Gastroesophageal sphincter (tissue), 3 donors: ENCODE measurements at regions not wholly inside any gene's neighbourhood (a gene's known extent, or its start where the extent isn't known, plus 50 kb on each side); places are given as distances from the start of the nearest gene placed in this dataset.

Experiments used
- EP300 ChIP-seq: sonication (generic); formaldehyde crosslinking; IDR thresholded peaks from one replicate; pipeline ENCODE4 v1.6.1; 2017; ENCODE audit warnings: antibody characterized with exemption, mild to moderate bottlenecking
- POLR2A ChIP-seq, 2 donors: fragments of 450-650 bp; IDR thresholded peaks; one replicate each; pipeline ENCODE4 v1.6.1; 2017; ENCODE audit warnings: antibody characterized with exemption in 2 of 2, mild to moderate bottlenecking in 2 of 2, moderate library complexity in 1 of 2
- POLR2AphosphoS5 ChIP-seq: sonication (generic); formaldehyde crosslinking; IDR thresholded peaks from one replicate; pipeline ENCODE4 v1.6.1; 2017; ENCODE audit warnings: antibody characterized with exemption
- TF ChIP-seq, protein P1 (sequence below), 4 experiments: fragments of 200-600 bp in 2 of 4; fragments of 450-650 bp in 2 of 4; sonication (generic) in 1 of 4; IDR thresholded peaks; one replicate each; pipeline ENCODE4 v1.5.1; 2017 to 2019; ENCODE audit warnings: antibody characterized with exemption in 4 of 4, mild to moderate bottlenecking in 2 of 4, moderate library complexity in 2 of 4

DNA sequence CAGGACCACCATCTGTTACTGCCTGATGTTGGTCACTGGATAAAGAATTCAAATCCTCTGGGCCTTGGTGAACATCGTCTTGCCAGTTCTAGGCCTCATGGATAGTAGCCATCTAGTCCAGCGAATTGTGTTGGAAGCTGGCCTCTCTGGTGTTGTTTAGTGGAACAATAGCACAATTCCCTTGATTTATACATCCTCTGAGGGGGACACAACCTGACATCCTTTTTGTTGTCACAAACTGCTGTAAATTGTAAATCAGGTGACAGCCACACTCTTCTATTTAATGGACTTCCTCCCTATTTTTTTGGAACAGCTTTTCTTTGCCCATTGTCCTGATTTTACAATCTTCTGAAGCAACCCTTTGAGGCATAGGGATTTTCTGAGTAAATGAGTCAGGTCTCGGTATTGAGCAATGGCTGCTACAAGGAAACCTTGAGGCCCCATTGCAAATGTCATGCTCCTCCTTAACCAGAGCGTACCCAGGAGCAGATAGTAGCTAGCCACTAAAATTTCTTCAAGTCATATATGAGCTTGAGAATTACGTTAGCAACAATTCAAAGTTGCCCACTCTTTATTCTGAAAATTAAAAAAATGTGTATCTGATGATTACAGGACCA lies 263.3 kb downstream of the COG6 start:
- TF ChIP-seq, protein P1, sequence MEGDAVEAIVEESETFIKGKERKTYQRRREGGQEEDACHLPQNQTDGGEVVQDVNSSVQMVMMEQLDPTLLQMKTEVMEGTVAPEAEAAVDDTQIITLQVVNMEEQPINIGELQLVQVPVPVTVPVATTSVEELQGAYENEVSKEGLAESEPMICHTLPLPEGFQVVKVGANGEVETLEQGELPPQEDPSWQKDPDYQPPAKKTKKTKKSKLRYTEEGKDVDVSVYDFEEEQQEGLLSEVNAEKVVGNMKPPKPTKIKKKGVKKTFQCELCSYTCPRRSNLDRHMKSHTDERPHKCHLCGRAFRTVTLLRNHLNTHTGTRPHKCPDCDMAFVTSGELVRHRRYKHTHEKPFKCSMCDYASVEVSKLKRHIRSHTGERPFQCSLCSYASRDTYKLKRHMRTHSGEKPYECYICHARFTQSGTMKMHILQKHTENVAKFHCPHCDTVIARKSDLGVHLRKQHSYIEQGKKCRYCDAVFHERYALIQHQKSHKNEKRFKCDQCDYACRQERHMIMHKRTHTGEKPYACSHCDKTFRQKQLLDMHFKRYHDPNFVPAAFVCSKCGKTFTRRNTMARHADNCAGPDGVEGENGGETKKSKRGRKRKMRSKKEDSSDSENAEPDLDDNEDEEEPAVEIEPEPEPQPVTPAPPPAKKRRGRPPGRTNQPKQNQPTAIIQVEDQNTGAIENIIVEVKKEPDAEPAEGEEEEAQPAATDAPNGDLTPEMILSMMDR (IDR thresholded peaks at IDR 0.05), result no peak
- TF ChIP-seq POLR2AphosphoS5, result no peak
- TF ChIP-seq EP300, result no peak
- no peak for TF ChIP-seq POLR2A (IDR thresholded peaks at IDR 0.05)
